ENCODE measurements at regions not wholly inside any gene's neighbourhood (a gene's known extent, or its start where the extent isn't known, plus 50 kb on each side); places are given as distances from the start of the nearest gene placed in this dataset.

DNA sequence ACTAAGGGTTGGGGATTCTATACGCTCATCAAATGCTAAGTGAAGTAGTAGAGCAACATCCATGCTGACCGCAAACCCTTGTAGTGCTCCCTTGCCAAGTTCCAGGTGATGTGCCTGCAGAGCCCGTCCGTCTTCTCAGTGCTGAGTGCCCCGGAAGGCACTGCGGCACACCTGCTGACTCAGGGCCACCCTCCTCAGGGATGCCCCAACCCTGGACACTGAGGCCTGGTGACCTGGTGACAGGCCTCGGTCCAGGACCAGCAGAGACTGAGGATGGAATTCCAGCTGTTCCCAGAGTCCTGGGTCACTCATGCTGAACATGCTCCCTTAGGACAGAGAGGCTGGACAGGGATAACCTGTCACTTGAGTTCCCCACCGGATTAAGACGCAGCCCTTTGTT lies 422.5 kb downstream of the OCA2 start:
- TF ChIP-seq, protein P1, sequence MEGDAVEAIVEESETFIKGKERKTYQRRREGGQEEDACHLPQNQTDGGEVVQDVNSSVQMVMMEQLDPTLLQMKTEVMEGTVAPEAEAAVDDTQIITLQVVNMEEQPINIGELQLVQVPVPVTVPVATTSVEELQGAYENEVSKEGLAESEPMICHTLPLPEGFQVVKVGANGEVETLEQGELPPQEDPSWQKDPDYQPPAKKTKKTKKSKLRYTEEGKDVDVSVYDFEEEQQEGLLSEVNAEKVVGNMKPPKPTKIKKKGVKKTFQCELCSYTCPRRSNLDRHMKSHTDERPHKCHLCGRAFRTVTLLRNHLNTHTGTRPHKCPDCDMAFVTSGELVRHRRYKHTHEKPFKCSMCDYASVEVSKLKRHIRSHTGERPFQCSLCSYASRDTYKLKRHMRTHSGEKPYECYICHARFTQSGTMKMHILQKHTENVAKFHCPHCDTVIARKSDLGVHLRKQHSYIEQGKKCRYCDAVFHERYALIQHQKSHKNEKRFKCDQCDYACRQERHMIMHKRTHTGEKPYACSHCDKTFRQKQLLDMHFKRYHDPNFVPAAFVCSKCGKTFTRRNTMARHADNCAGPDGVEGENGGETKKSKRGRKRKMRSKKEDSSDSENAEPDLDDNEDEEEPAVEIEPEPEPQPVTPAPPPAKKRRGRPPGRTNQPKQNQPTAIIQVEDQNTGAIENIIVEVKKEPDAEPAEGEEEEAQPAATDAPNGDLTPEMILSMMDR (IDR thresholded peaks at IDR 0.05; ENCODE audit: low read depth, low read length), result no peak
- no peak overlapping the region for H3K4me3 ChIP-seq (ENCODE audit: low read depth, low read length)
- no peaks in the 10 kb centered on the region for H3K36me3 ChIP-seq
- H3K9me3 ChIP-seq (ENCODE audit: severe bottlenecking), result no peaks in the 10 kb centered on the region
- no peak for DNase-seq
- no peaks in the 10 kb centered on the region for H3K27me3 ChIP-seq (ENCODE audit: insufficient read depth, low read depth, severe bottlenecking)
- no peak overlapping the region for H3K27ac ChIP-seq

DNA sequence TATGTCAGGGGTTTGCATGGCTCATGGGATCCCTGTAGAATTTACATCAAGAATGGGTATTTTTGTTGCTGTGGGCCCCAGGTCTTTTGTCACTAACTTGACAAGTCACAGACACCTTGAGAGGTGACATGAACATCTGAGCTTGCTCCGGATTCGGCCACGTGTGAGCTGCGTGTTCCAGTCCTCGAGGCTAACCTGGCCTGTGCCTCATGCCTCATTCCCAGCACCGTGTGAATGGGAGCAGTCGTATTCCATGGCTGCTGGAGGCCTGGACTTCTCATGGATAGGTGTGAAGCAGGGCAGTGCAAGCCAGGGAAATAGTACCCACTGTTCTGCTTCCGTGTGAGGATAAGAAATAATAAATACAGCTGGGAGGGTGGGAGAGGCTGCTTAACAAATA lies 423.5 kb downstream of the OCA2 start:
- Histone ChIP-seq H3K4me3 (ENCODE audit: low read depth, low read length) (no peak overlapping the region), H3K9me3 (ENCODE audit: severe bottlenecking) (no peaks in the 10 kb centered on the region), H3K27ac (no peak overlapping the region), H3K27me3 (ENCODE audit: insufficient read depth, low read depth, severe bottlenecking) (no peaks in the 10 kb centered on the region), H3K36me3 (no peaks in the 10 kb centered on the region)
- DNase-seq, result no peak
- TF ChIP-seq, protein P1 (IDR thresholded peaks at IDR 0.05; ENCODE audit: low read depth, low read length), result no peak

DNA sequence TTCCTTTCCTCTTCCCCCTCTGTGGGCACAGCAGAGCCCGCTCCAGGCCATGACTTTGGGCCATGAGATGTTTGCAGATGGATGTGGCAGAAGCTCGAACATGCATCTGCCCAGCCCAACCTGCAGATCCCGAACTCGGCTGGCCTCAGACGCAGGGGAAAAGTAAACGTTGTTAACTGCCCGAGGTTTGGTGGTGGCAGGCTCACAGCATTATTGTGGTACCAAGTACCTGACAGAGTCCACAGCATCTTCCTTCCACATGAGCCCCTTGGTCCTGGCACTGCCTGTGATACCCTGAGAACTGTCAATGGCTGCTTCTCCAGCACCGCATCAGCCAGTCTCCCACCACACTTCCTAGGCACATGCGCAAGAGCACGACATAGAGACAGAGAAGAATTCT lies 424.3 kb downstream of the OCA2 start:
- TF ChIP-seq, protein P1 (IDR thresholded peaks at IDR 0.05; ENCODE audit: low read depth, low read length), result no peak
- H3K9me3 ChIP-seq (ENCODE audit: severe bottlenecking), result no peaks in the 10 kb centered on the region
- no peak overlapping the region for H3K27ac ChIP-seq
- no peaks in the 10 kb centered on the region for H3K36me3 ChIP-seq
- no peak overlapping the region for H3K4me3 ChIP-seq (ENCODE audit: low read depth, low read length)
- DNase-seq, result no peak
- no peaks in the 10 kb centered on the region for H3K27me3 ChIP-seq (ENCODE audit: insufficient read depth, low read depth, severe bottlenecking)

DNA sequence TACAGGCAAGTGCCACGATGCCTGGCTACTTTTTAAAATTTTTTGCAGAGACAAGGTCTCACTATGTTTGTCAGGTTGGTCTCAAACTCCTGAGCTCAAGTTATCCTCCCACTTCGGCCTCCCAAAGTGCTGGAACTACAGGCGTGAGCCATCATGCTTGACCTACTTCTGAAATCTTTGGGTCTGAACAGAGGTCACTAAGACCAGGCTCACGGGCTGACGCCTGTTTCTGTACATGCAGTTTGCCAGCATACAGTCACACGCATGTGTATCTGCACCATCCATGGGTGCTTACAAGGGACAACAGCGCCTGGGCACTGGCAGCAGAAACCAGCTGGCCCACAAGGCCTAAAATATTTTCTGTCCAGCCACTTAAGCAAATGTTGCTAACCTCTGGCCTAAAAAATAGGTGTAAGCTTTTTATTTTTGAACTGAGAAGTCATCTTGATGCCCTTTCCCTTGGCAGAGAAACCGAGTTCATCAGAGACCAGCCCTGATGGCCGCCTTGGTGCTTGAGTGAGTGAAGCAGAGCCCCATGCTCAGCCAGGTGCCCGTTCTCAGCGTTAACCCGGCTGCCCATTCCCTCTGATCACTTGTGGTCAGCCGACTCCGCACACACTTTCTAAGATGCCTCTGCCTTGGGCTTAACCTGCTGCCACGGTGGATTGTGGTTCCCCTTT lies 425.2 kb downstream of the OCA2 start:
- H3K27me3 ChIP-seq (ENCODE audit: insufficient read depth, low read depth, severe bottlenecking), result no peaks in the 10 kb centered on the region

DNA sequence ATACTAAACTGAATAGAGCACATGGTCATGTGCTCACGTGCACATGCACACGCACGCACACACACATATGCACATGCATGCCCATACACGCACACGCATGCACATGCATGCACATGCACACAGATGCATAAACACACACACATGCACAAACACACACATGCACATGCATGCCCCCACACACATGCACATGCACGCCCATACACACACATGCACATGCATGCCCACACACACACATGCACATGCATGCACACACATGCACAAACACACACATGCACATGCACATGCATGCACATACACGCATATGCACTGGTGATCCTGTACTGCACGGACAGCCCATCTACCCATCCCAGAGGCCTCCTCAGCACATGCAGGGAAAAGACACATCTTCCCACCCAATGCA lies 426.6 kb downstream of the OCA2 start:
- no peaks in the 10 kb centered on the region for H3K9me3 ChIP-seq (ENCODE audit: severe bottlenecking)
- no peak for DNase-seq
- H3K4me3 ChIP-seq (ENCODE audit: low read depth, low read length), result no peak overlapping the region
- no peak overlapping the region for H3K27ac ChIP-seq
- TF ChIP-seq, protein P1 (IDR thresholded peaks at IDR 0.05; ENCODE audit: low read depth, low read length), result no peak
- H3K27me3 ChIP-seq (ENCODE audit: insufficient read depth, low read depth, severe bottlenecking), result no peaks in the 10 kb centered on the region
- H3K36me3 ChIP-seq, result no peaks in the 10 kb centered on the region

More for the DNA sequence above, 425.2 kb downstream of the OCA2 start:
- no peak for DNase-seq
- Histone ChIP-seq H3K27ac (no peak overlapping the region), H3K36me3 (no peaks in the 10 kb centered on the region), H3K9me3 (ENCODE audit: severe bottlenecking) (no peaks in the 10 kb centered on the region), H3K4me3 (ENCODE audit: low read depth, low read length) (no peak overlapping the region)
- TF ChIP-seq, protein P1 (IDR thresholded peaks at IDR 0.05; ENCODE audit: low read depth, low read length), result no peak

Measured in WERI-Rb-1 (cell line).